Coronary artery (tissue), 2 donors: ENCODE measurements at regions not wholly inside any gene's neighbourhood (a gene's known extent, or its start where the extent isn't known, plus 50 kb on each side); places are given as distances from the start of the nearest gene placed in this dataset.

Experiments
- DNase-seq: peaks from one replicate; pipeline ENCODE4 v3.0.0-alpha.2; 2017; ENCODE audit warnings: low spot score
- H3K27ac ChIP-seq, 2 donors: fragments of 200-600 bp; sonication (generic); one replicate each; pipeline ENCODE4 v1.5.1; 2016 to 2019
- H3K4me3 ChIP-seq: fragments of 200-600 bp; sonication (generic); 2 replicates; pipeline ENCODE4 v1.5.1; 2016; ENCODE audit warnings: mild to moderate bottlenecking, moderate library complexity
- TF ChIP-seq, protein P1 (sequence below): fragments of 200-600 bp; sonication (generic); IDR thresholded peaks from one replicate; pipeline ENCODE4 v1.5.1; 2019; ENCODE audit warnings: antibody characterized with exemption

DNA sequence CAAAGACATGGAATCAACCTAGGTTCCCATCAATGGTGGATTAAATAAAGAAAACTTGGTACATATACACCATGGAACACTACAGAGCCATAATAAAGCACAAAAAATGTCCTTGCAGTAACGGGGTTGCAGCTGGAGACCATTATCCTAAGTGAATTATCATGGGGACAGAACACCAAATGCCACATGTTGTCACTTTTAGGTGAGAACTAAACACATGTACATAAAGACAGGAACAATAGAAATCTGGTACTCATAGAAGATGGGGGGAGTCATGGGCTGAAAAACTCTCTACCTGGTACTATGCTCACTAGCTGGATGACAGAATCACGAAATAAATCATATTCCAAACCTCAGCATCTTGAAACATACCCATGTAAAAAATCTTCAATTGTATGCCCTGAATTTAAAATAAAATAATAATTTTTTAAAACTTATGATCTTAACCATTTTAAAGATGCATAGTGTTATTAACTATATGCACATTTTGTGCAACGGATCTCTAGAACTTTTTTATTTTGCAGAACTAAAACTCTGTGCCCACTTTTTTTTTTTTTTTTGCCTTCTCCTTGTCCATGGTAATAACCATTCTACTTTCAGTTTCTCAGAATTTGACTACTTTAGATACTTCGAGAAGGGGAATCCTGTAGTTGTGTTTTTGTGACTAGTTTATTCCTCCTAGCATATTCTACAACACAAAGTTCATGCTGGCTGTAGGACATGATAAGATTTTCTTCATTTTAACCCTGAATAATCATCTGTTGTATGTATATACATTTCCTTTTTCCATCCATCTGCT lies 1081.6 kb upstream of the ACO1 start:
- DNase-seq = no peak
- no peak overlapping the region for H3K27ac ChIP-seq
- H3K4me3 ChIP-seq = no peak overlapping the region
- TF ChIP-seq, protein P1, sequence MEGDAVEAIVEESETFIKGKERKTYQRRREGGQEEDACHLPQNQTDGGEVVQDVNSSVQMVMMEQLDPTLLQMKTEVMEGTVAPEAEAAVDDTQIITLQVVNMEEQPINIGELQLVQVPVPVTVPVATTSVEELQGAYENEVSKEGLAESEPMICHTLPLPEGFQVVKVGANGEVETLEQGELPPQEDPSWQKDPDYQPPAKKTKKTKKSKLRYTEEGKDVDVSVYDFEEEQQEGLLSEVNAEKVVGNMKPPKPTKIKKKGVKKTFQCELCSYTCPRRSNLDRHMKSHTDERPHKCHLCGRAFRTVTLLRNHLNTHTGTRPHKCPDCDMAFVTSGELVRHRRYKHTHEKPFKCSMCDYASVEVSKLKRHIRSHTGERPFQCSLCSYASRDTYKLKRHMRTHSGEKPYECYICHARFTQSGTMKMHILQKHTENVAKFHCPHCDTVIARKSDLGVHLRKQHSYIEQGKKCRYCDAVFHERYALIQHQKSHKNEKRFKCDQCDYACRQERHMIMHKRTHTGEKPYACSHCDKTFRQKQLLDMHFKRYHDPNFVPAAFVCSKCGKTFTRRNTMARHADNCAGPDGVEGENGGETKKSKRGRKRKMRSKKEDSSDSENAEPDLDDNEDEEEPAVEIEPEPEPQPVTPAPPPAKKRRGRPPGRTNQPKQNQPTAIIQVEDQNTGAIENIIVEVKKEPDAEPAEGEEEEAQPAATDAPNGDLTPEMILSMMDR = no peak

DNA sequence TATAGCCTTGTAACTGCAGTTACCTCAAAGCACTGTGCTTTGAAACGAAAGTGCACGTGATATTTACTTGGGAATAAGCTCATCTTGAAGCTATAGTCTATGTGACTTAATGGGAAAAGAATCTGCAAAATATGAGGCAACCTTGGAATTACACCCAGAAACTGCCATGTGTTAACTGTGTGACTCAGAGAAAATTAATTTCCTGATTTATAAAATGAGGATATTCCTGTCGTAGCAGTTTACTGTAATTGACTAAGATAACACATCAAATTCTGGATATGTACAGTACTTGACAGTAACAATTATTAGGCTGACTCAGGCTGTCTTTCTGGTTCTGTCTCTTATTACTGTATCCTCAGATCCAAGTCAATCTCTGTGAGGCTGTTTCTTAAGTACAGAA lies 1079.9 kb upstream of the ACO1 start:
- Histone ChIP-seq H3K27ac (no peak overlapping the region), H3K4me3 (no peak overlapping the region)
- DNase-seq = no peak
- TF ChIP-seq, protein P1 = no peak

DNA sequence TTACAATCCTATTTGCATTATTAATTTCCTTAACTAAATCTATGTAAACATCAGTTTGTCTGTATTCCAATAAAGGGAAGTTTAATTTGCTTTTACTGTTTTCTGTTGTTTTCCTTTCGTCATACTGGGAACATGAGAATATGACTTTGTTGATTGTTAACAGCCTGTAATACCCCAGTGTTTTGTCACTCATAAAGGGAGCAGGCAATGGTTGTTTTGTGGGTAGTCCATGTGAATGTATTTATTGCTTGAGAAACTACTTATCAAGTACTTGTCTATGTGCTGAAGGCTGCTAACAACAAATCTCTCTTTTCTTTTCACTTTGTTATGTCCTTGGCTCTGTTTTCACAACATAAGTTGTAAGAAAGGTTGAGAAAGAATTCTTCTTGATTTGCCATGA lies 1070.2 kb upstream of the ACO1 start:
- Histone ChIP-seq H3K27ac (no peak overlapping the region), H3K4me3 (no peak overlapping the region)
- TF ChIP-seq, protein P1 = no peak
- DNase-seq = no peak

DNA sequence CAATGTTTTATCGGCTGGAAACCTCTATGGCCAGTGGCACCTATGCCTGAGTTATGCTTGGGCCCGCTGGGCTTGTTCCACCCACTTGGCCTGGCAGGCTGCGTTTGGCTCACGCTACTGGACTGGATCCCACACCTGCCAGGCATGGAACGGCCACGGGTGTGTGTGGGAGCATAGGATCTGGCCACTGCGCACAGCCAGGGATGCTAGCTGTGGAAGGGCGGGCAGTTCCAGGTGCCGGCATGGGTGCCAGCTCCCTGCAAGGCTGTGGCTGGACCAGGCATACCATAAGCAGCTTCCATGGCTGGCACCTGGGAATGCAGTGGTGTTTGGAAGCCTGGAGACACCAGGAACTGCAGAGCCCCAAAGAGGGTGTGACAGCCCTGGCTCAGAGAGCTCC lies 1063.9 kb upstream of the ACO1 start:
- TF ChIP-seq, protein P1 = no peak
- DNase-seq = no peak
- Histone ChIP-seq H3K4me3 (no peak overlapping the region), H3K27ac (no peak overlapping the region)

DNA sequence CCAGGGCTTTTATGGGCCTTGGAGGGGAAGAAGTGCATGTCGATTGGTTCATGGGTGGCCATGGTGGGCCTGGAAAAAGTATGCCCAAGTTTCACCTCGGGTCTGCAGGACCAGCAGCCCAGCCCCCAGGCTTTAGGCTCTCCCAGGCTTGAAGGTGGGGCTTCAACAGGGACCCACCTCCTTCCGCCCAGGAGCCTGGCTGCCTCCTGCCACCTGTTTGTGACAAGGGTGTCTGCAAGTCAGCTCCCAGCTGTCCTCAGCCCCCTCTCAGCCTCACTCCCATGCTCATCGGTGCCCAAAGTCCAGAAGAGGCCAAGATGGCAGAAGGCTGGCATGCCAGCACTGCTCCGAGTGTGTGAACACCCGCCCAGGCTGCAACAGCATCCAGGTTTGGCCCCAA lies 1063.2 kb upstream of the ACO1 start:
- Histone ChIP-seq H3K27ac (no peak overlapping the region), H3K4me3 (no peak overlapping the region)
- DNase-seq = no peak
- TF ChIP-seq, protein P1 = no peak

DNA sequence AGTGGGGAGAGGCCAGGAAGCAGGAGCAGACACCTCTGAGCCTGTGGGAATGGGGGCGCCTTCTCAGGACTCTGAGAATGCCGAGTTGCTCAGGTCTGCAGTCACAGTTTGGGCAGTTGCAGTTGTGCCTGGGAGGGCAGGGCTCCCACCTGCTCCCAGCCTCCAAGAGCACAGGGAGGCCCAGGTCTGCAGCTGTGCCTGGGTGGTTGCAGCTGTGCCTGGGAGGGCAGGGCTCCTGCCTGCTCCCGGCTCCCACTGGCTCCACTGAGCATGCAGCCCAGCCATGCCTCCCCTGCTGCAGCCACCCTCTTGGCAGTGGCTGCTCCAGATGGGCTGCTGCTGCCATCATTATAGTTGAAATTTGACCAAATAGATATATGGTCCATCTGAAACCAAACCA lies 1062.8 kb upstream of the ACO1 start:
- Histone ChIP-seq H3K4me3 (no peak overlapping the region), H3K27ac (no peak overlapping the region)
- DNase-seq = no peak
- TF ChIP-seq, protein P1 = no peak

DNA sequence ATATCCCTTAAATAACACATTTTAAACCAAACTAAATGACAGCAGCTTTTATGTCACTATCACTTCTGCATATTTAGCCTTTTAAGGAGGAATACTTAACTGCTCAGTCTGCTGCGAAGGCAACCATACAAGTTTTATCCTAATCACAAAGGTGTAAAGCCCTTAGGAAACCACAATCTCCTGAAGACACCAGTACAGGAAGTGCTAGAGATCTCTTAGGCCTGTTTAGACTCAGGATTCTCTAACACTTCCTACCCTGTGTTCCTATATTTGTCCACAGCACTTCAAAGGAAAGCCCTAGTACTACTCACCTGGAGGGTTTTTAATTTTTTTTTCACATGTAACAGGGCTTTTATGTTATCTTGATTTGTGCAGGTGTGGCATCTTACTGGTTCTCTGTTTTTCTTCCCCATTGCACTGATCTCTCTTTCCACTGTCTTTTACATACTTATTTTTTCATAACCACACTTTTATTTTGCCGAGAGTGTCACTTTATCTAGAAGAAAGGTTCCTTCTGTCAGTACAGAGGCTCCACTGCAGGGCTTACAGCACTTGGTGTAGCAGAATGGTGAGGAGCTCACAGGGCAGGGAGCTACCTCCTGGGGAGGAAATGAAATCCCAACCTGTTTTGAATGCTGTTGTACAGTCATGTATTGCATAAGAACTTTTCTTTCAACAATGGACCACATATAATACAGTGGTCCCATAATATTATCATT lies 1060.6 kb upstream of the ACO1 start:
- no peak overlapping the region for H3K4me3 ChIP-seq
- DNase-seq = no peak
- TF ChIP-seq, protein P1 = no peak
- no peak overlapping the region for H3K27ac ChIP-seq
